GM19023 (cell line): ENCODE measurements at regions not wholly inside any gene's neighbourhood (a gene's known extent, or its start where the extent isn't known, plus 50 kb on each side); places are given as distances from the start of the nearest gene placed in this dataset.
A peak's percentile ranks its signal among the peaks of the same experiment; 100 is the strongest.

Experiments used
- ATAC-seq: cut with Tn5 transposase; IDR thresholded peaks from one replicate; pipeline ENCODE4 v1.9.1; 2021; ENCODE audit warnings: mild to moderate bottlenecking, moderate library complexity; ENCODE audit not compliant: unreplicated experiment

- ATAC-seq, result no peak
Measured at GRCh38 chr3:72154391-72155335, 369.7 kb upstream of the PROK2 start.

GRCh38 chr3:72153477-72154314 is 368.7 kb upstream of the PROK2 start:
- ATAC-seq, result no peak

- ATAC-seq, result no peak
Measured at GRCh38 chr3:72152551-72153476, 367.9 kb upstream of the PROK2 start.

GRCh38 chr3:72151465-72152238 is 366.7 kb upstream of the PROK2 start:
- no peak for ATAC-seq

GRCh38 chr3:72150634-72151412 is 365.9 kb upstream of the PROK2 start:
- ATAC-seq, result no peak

GRCh38 chr3:72149645-72150300 is 364.8 kb upstream of the PROK2 start:
- ATAC-seq, result no peak

- ATAC-seq, result no peak
Measured at GRCh38 chr3:72147600-72147999, 362.7 kb upstream of the PROK2 start.

GRCh38 chr3:72145506-72146380 is 360.8 kb upstream of the PROK2 start:
- no peak for ATAC-seq

GRCh38 chr3:72144773-72145505 is 360.0 kb upstream of the PROK2 start:
- no peak for ATAC-seq

GRCh38 chr3:72143966-72144717 is 359.2 kb upstream of the PROK2 start:
- no peak for ATAC-seq

GRCh38 chr3:72143322-72143721 is 358.4 kb upstream of the PROK2 start:
- ATAC-seq, result no peak

- no peak for ATAC-seq
Measured at GRCh38 chr3:72142028-72142427, 357.1 kb upstream of the PROK2 start.

- no peak for ATAC-seq
Measured at GRCh38 chr3:72141264-72141663, 356.3 kb upstream of the PROK2 start.

- ATAC-seq, result no peak
Measured at GRCh38 chr3:72139316-72139715, 354.4 kb upstream of the PROK2 start.

GRCh38 chr3:72137865-72138861 is 353.2 kb upstream of the PROK2 start:
- peak; percentile 49 for ATAC-seq
